Thoracic aorta (tissue), 2 donors: ENCODE measurements at regions not wholly inside any gene's neighbourhood (a gene's known extent, or its start where the extent isn't known, plus 50 kb on each side); places are given as distances from the start of the nearest gene placed in this dataset.

Experiments
- ATAC-seq: fragments of 150-250 bp; one replicate; pipeline ENCODE4 v1.8.0; 2017; ENCODE audit warnings: low read depth; ENCODE audit not compliant: insufficient number of reproducible peaks, low FRiP score
- DNase-seq: peaks from one replicate; pipeline ENCODE4 v3.0.0-alpha.2; 2020; ENCODE audit warnings: low spot score
- H3K27ac ChIP-seq, 2 donors: fragments of 200-600 bp; sonication (generic); 1 replicate in 1 of 2; 2 replicates in 1 of 2; pipeline ENCODE4 v1.5.1; 2016; ENCODE audit warnings: mild to moderate bottlenecking in 2 of 2, moderate library complexity in 2 of 2
- H3K27me3 ChIP-seq: fragments of 200-600 bp; sonication (generic); replicated peaks from 2 replicates; pipeline ENCODE4 v1.6.0; 2016; ENCODE audit warnings: mild to moderate bottlenecking; ENCODE audit not compliant: insufficient read depth
- H3K36me3 ChIP-seq: fragments of 200-600 bp; sonication (generic); one replicate; pipeline ENCODE4 v1.5.1; 2016
- H3K4me1 ChIP-seq, 2 donors: fragments of 200-600 bp; sonication (generic); 1 replicate in 1 of 2; 2 replicates in 1 of 2; pipeline versions ENCODE4 v1.5.1 to v1.6.0; 2016; ENCODE audit warnings: low read depth in 2 of 2, mild to moderate bottlenecking in 1 of 2; ENCODE audit not compliant: control insufficient read depth in 1 of 2
- H3K4me3 ChIP-seq: fragments of 200-600 bp; sonication (generic); 2 replicates; pipeline ENCODE4 v1.5.1; 2016; ENCODE audit warnings: mild to moderate bottlenecking
- H3K9me3 ChIP-seq: fragments of 200-600 bp; sonication (generic); 2 replicates; pipeline ENCODE4 v1.5.1; 2016
- TF ChIP-seq, protein P1 (sequence below): fragments of 200-600 bp; sonication (generic); IDR thresholded peaks from one replicate; pipeline ENCODE4 v1.5.1; 2019; ENCODE audit warnings: antibody characterized with exemption

DNA sequence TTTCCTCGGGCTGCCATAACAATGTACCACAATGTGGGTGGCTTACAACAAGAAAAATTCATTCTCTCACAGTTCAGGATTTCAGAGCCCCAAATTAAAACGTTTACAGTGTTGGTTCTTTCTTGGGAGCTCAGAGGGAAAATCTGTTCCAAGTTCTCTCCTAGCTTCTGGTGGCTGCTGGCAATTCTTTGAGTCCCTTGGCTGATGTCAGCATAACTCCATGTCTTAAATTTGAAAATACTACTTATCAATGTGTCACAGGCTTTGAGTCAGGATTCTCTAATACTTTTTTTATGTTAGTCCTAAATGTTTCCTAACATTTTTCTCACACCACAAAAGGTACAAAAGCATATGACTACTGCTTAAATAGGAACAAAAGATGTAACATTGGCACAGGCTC lies 198.4 kb upstream of the ATXN7L3B start:
- no peak overlapping the region for H3K27ac ChIP-seq
- H3K4me3 ChIP-seq: no peak overlapping the region
- H3K4me1 ChIP-seq: no peaks in the 10 kb centered on the region
- H3K36me3 ChIP-seq: no peaks in the 10 kb centered on the region
- TF ChIP-seq, protein P1, sequence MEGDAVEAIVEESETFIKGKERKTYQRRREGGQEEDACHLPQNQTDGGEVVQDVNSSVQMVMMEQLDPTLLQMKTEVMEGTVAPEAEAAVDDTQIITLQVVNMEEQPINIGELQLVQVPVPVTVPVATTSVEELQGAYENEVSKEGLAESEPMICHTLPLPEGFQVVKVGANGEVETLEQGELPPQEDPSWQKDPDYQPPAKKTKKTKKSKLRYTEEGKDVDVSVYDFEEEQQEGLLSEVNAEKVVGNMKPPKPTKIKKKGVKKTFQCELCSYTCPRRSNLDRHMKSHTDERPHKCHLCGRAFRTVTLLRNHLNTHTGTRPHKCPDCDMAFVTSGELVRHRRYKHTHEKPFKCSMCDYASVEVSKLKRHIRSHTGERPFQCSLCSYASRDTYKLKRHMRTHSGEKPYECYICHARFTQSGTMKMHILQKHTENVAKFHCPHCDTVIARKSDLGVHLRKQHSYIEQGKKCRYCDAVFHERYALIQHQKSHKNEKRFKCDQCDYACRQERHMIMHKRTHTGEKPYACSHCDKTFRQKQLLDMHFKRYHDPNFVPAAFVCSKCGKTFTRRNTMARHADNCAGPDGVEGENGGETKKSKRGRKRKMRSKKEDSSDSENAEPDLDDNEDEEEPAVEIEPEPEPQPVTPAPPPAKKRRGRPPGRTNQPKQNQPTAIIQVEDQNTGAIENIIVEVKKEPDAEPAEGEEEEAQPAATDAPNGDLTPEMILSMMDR: no peak
- no peak for DNase-seq
- H3K9me3 ChIP-seq: no peaks in the 10 kb centered on the region
- H3K27me3 ChIP-seq: no peaks in the 10 kb centered on the region
- no peak for ATAC-seq

DNA sequence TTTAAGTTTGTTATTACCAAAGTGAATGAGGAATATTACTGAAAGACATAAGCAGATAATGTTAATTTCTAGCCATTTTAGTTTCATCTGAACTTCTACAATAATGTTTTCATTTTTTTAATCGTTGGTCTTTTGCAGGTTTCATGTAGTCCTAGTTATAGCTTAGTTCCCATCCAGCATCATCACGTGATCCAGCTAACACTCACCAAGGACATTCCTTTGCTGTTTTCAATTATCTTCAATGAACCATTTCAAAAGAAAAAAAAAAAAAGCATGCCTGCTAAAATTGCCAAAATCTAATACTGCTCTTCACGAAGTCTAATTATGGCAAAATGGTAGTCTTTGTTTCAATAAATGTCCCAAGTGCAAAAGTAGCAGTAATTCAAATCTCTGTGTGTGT lies 187.7 kb upstream of the ATXN7L3B start:
- Histone ChIP-seq H3K36me3 (no peaks in the 10 kb centered on the region), H3K9me3 (no peaks in the 10 kb centered on the region), H3K27ac (no peak overlapping the region), H3K4me3 (no peak overlapping the region), H3K27me3 (no peaks in the 10 kb centered on the region), H3K4me1 (no peaks in the 10 kb centered on the region)
- no peak for ATAC-seq
- no peak for DNase-seq
- TF ChIP-seq, protein P1: no peak

DNA sequence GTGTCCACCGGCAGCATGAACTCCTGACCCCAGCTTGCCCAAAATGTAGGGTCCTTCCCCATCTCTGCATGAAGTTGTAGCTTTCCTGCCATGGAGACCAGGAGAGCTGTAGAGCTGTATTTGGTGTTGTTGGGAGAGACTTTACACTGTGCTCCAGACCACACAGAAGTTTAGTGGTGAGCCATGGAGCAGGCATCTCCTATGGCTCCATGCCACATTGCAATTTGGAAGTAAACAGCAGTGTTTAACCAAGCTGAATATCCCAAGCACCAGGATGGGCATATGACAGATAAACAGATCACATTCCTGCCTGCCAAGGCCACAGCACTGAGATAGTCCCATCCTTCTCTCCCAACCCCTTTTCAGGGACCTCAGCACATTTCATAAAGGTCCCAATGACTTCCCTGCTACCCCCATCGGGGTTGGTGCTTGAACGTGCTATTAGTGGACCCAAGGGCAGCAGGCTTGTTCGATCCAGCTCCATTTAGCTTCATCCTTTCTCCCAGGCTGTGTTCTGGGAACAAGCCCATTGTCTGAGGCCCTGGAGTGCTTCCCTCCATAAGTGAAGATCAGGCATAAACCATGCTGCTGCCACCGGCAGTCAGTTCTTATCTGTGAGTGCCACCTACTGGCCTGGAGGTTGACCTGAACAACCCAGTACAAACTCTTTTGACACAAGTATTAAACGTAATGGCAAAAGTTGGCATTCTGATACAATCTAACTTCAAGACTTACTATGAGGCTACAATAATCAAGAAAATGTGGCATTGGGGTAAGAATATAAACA lies 172.3 kb upstream of the ATXN7L3B start:
- no peak overlapping the region for H3K27ac ChIP-seq
- H3K36me3 ChIP-seq: no peaks in the 10 kb centered on the region
- DNase-seq (no peak), ATAC-seq (no peak)
- no peak overlapping the region for H3K4me3 ChIP-seq
- TF ChIP-seq, protein P1: no peak
- H3K27me3 ChIP-seq: no peaks in the 10 kb centered on the region
- H3K9me3 ChIP-seq: no peaks in the 10 kb centered on the region
- no peaks in the 10 kb centered on the region for H3K4me1 ChIP-seq

DNA sequence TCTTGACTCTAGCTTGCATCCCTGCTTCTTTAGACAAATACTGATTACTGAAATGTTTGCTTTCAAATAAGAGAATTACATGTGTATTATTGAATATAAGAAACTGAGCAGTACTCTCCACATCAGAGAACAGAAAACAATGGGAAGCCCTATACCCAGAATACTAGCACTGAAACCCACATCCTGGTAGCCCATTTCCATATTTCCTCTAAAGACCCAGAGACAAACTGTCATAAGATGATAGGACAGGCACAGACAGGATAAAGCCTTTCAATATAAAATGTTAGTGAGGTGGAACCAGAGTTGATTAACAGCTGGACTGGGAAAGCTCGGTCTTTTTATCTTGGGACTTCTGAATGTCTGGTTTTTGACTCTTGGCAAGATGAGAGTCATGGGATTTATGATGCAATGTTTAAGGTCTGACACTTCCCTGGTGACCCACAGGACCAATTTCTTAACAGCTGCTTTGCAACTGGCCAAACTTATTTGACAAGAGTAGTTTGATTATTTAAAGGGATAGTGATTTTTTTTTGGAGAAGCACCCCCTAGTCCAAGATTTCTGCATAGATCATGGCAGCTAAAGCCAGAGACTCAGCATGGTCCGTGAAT lies 166.9 kb upstream of the ATXN7L3B start:
- Histone ChIP-seq H3K4me3 (no peak overlapping the region), H3K36me3 (no peaks in the 10 kb centered on the region), H3K4me1 (no peaks in the 10 kb centered on the region), H3K27me3 (no peaks in the 10 kb centered on the region), H3K27ac (no peak overlapping the region), H3K9me3 (no peaks in the 10 kb centered on the region)
- ATAC-seq: no peak
- TF ChIP-seq, protein P1: no peak
- no peak for DNase-seq

DNA sequence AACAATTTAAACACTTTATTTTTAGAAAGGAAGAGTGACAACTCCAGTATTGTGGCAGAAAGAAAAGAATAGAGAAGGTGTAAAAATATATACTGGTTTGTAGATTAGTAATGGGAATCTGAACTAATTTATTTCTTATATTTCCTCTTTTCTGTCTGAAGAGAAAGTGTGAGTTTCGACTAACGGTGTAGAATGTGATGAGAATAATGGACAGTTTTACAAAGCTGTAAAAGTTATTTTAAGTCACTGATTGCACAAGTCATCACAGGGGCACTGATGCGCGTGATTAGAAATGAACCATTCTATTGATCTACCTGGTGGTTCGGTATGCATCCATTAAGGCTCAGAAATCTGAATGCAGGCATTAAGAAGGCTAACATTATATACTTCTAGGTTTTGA lies 158.5 kb upstream of the ATXN7L3B start:
- DNase-seq: no peak
- TF ChIP-seq, protein P1: no peak
- H3K4me1 ChIP-seq: no peaks in the 10 kb centered on the region

More for the DNA sequence above, 158.5 kb upstream of the ATXN7L3B start:
- Histone ChIP-seq H3K27me3 (no peaks in the 10 kb centered on the region), H3K9me3 (no peaks in the 10 kb centered on the region), H3K27ac (no peak overlapping the region), H3K4me3 (no peak overlapping the region), H3K36me3 (no peaks in the 10 kb centered on the region)
- no peak for ATAC-seq
